WTC11 (cell line): ENCODE measurements at regions not wholly inside any gene's neighbourhood (a gene's known extent, or its start where the extent isn't known, plus 50 kb on each side); places are given as distances from the start of the nearest gene placed in this dataset.

Source experiments
- ATAC-seq: fragments of 200-7000 bp; cut with Tn5 transposase; 2 replicates; pipeline ENCODE4 v1.10.0; 2021; ENCODE audit warnings: mild to moderate bottlenecking, moderate library complexity
- CTCF ChIA-PET: fragments of 300-600 bp; sonication (Branson Sonifier 250); formaldehyde crosslinking; loops from one replicate; lab custom pipeline; 2021; ENCODE audit warnings: antibody characterized with exemption; lab: Charles Lee
- POLR2A ChIA-PET: fragments of 350-600 bp; sonication (Branson Sonifier 250); formaldehyde crosslinking; loops from one replicate; lab custom pipeline; 2021; ENCODE audit warnings: antibody characterized with exemption; lab: Charles Lee
- DNase-seq: peaks from one replicate; pipeline ENCODE4 v3.0.0; 2021; ENCODE audit warnings: low spot score
- H3K27ac Mint-ChIP-seq: 2 replicates; pipeline ENCODE4 v1.8.0; 2021; ENCODE audit warnings: mixed read lengths
- H3K27me3 Mint-ChIP-seq: 2 replicates; pipeline ENCODE4 v1.8.0; 2021; ENCODE audit warnings: low read depth, mild to moderate bottlenecking, moderate library complexity, mixed read lengths
- H3K36me3 Mint-ChIP-seq: 2 replicates; pipeline ENCODE4 v1.8.0; 2021; ENCODE audit warnings: mixed read lengths
- H3K4me1 Mint-ChIP-seq: 2 replicates; pipeline ENCODE4 v1.8.0; 2022; ENCODE audit warnings: mixed read lengths
- H3K4me3 Mint-ChIP-seq: 2 replicates; pipeline ENCODE4 v1.8.0; 2021; ENCODE audit warnings: mild to moderate bottlenecking, moderate library complexity, mixed read lengths
- H3K9me3 Mint-ChIP-seq: 2 replicates; pipeline ENCODE4 v1.8.0; 2021; ENCODE audit warnings: mixed read lengths
- ATF6 ChIP-seq: sonication (generic); formaldehyde crosslinking; IDR thresholded peaks from 2 replicates; pipeline ENCODE4 v1.8.1; 2023; ENCODE audit warnings: mild to moderate bottlenecking, missing genetic modification reagents
- CREB1 ChIP-seq: sonication (generic); formaldehyde crosslinking; IDR thresholded peaks from 2 replicates; pipeline ENCODE4 v1.8.0; 2023; ENCODE audit warnings: mild to moderate bottlenecking, missing genetic modification reagents
- FOXP1 ChIP-seq: sonication (generic); formaldehyde crosslinking; IDR thresholded peaks from 2 replicates; pipeline ENCODE4 v1.8.0; 2022; ENCODE audit warnings: missing genetic modification reagents, mild to moderate bottlenecking, moderate library complexity, borderline replicate concordance
- JUN ChIP-seq: sonication (generic); formaldehyde crosslinking; IDR thresholded peaks from 2 replicates; pipeline ENCODE4 v1.8.0; 2023; ENCODE audit warnings: mild to moderate bottlenecking, missing genetic modification reagents
- MAX ChIP-seq: sonication (generic); formaldehyde crosslinking; IDR thresholded peaks from 2 replicates; pipeline ENCODE4 v1.8.0; 2022; ENCODE audit warnings: mild to moderate bottlenecking, missing genetic modification reagents
- MLX ChIP-seq: sonication (generic); formaldehyde crosslinking; IDR thresholded peaks from 2 replicates; pipeline ENCODE4 v1.8.1; 2023; ENCODE audit warnings: mild to moderate bottlenecking, missing genetic modification reagents, moderate library complexity
- MYBL2 ChIP-seq: sonication (generic); formaldehyde crosslinking; IDR thresholded peaks from 2 replicates; pipeline ENCODE4 v1.8.1; 2023; ENCODE audit warnings: mild to moderate bottlenecking, moderate library complexity, missing genetic modification reagents
- NFATC4 ChIP-seq: fragments of 250-450 bp; sonication (Bioruptor Pico); IDR thresholded peaks from 2 replicates; pipeline ENCODE4 v1.9.0; 2021; ENCODE audit warnings: mild to moderate bottlenecking
- PRDM15 ChIP-seq: sonication (generic); formaldehyde crosslinking; IDR thresholded peaks from 2 replicates; pipeline ENCODE4 v1.8.0; 2022; ENCODE audit warnings: missing genetic modification reagents
- RORB ChIP-seq: fragments of 250-450 bp; sonication (Bioruptor Pico); IDR thresholded peaks from 2 replicates; pipeline ENCODE4 v1.9.0; 2021; ENCODE audit warnings: mild to moderate bottlenecking
- TCF7 ChIP-seq: sonication (generic); formaldehyde crosslinking; IDR thresholded peaks from 2 replicates; pipeline ENCODE4 v1.8.0; 2022; ENCODE audit warnings: mild to moderate bottlenecking, low read depth, missing genetic modification reagents, moderate library complexity
- TEAD4 ChIP-seq: sonication (generic); formaldehyde crosslinking; IDR thresholded peaks from 2 replicates; pipeline ENCODE4 v1.8.0; 2022; ENCODE audit warnings: mild to moderate bottlenecking, missing genetic modification reagents
- ZNF121 ChIP-seq: sonication (generic); formaldehyde crosslinking; IDR thresholded peaks from 2 replicates; pipeline ENCODE4 v1.8.0; 2023; ENCODE audit warnings: missing genetic modification reagents
- ZNF416 ChIP-seq: fragments of 250-450 bp; sonication (Bioruptor Pico); IDR thresholded peaks from 2 replicates; pipeline ENCODE4 v1.9.0; 2021; ENCODE audit warnings: mild to moderate bottlenecking, inconsistent platforms
- ZSCAN18 ChIP-seq: fragments of 250-450 bp; sonication (Bioruptor Pico); IDR thresholded peaks from 2 replicates; pipeline ENCODE4 v2.1.2; 2022; ENCODE audit warnings: mild to moderate bottlenecking, moderate library complexity
- TF ChIP-seq, protein P1 (sequence below): sonication (generic); formaldehyde crosslinking; IDR thresholded peaks from 2 replicates; pipeline ENCODE4 v1.8.1; 2023; ENCODE audit warnings: mild to moderate bottlenecking, missing genetic modification reagents, borderline replicate concordance
- TF ChIP-seq, protein P2 (sequence below): sonication (generic); formaldehyde crosslinking; IDR thresholded peaks from 2 replicates; pipeline ENCODE4 v1.8.1; 2022; ENCODE audit warnings: low read depth, mild to moderate bottlenecking, moderate library complexity, missing genetic modification reagents, borderline replicate concordance

DNA sequence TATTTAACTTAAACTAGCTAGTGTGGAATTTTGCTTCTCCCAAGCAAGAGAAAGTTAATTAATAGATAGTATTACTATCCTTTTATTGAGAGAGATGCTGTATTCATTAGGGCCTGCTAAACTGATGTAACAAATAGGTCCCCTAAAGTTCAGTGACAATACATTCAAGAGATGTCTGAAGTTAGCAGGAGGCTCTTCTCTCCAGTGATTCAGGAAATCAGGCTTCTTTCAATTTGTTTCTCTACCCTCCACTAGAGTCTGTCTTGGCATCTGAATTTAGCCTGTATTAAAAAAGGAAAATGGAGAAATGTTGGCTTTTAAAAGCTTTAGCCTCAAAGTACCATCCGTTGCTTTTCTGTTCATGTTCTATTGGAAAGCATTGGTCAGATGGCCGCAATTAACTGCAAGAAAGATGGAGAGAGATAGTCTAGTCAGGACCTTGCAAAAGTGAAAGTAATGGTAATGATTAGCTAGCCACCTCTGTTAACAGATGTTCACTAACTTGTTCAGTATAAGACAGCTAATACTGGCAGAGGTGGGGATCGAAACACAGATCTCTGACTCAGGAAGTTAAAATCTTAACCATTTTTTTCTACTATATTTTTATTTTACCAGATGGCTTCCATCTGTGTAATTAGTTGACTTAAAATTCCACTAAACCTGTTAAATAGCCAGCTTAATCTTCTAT, 786.8 kb downstream of the TMTC2 start (continued):
- TF ChIP-seq, protein P1, sequence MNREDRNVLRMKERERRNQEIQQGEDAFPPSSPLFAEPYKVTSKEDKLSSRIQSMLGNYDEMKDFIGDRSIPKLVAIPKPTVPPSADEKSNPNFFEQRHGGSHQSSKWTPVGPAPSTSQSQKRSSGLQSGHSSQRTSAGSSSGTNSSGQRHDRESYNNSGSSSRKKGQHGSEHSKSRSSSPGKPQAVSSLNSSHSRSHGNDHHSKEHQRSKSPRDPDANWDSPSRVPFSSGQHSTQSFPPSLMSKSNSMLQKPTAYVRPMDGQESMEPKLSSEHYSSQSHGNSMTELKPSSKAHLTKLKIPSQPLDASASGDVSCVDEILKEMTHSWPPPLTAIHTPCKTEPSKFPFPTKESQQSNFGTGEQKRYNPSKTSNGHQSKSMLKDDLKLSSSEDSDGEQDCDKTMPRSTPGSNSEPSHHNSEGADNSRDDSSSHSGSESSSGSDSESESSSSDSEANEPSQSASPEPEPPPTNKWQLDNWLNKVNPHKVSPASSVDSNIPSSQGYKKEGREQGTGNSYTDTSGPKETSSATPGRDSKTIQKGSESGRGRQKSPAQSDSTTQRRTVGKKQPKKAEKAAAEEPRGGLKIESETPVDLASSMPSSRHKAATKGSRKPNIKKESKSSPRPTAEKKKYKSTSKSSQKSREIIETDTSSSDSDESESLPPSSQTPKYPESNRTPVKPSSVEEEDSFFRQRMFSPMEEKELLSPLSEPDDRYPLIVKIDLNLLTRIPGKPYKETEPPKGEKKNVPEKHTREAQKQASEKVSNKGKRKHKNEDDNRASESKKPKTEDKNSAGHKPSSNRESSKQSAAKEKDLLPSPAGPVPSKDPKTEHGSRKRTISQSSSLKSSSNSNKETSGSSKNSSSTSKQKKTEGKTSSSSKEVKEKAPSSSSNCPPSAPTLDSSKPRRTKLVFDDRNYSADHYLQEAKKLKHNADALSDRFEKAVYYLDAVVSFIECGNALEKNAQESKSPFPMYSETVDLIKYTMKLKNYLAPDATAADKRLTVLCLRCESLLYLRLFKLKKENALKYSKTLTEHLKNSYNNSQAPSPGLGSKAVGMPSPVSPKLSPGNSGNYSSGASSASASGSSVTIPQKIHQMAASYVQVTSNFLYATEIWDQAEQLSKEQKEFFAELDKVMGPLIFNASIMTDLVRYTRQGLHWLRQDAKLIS (CRISPR knock-in tag): no peak
- TF ChIP-seq TEAD4 (no peak), JUN (no peak), MAX (no peak), NFATC4 (CRISPR knock-in tag) (no peak), TCF7 (CRISPR knock-in tag) (no peak)
- TF ChIP-seq, protein P2, sequence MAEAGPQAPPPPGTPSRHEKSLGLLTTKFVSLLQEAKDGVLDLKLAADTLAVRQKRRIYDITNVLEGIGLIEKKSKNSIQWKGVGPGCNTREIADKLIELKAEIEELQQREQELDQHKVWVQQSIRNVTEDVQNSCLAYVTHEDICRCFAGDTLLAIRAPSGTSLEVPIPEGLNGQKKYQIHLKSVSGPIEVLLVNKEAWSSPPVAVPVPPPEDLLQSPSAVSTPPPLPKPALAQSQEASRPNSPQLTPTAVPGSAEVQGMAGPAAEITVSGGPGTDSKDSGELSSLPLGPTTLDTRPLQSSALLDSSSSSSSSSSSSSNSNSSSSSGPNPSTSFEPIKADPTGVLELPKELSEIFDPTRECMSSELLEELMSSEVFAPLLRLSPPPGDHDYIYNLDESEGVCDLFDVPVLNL: no peak

- ChIA-PET CTCF (interaction anchor here (1.5 kb wide), 1 partner anchor 351 kb away, joined by 4 read pairs; no protein-coding TSS in a partner anchor), POLR2A (no interaction called here)
- no peak for ATAC-seq
- no peaks in the 10 kb centered on the region for H3K9me3 Mint-ChIP-seq
- TF ChIP-seq ZNF416 (CRISPR knock-in tag) (no peak), ATF6 (CRISPR knock-in tag) (no peak), MLX (no peak), MYBL2 (CRISPR knock-in tag) (no peak), ZNF121 (CRISPR knock-in tag) (no peak), ZSCAN18 (CRISPR knock-in tag) (no peak), PRDM15 (CRISPR knock-in tag) (no peak), FOXP1 (CRISPR knock-in tag) (no peak), RORB (CRISPR knock-in tag) (no peak), CREB1 (no peak)
- TF ChIP-seq, all 79 proteins: peak for 0
- Mint-ChIP-seq H3K27me3 (no peaks in the 10 kb centered on the region), H3K4me1 (peaks cover 22% of the 10 kb centered on the region), H3K4me3 (no peak overlapping the region), H3K27ac (no peak overlapping the region), H3K36me3 (no peaks in the 10 kb centered on the region)
- DNase-seq: no peak
Measured at GRCh38 chr12:83472772-83473171, 786.1 kb downstream of the TMTC2 start.
